Glutamatergic neuron (in vitro differentiated cells): ENCODE measurements at regions not wholly inside any gene's neighbourhood (a gene's known extent, or its start where the extent isn't known, plus 50 kb on each side); places are given as distances from the start of the nearest gene placed in this dataset.

Source experiments
- DNase-seq: peaks from one replicate; pipeline ENCODE4 v3.0.0; 2022
- H3K27ac Mint-ChIP-seq: one replicate; pipeline ENCODE4 v1.8.0; 2020; ENCODE audit warnings: mild to moderate bottlenecking, mixed read lengths, inconsistent platforms; ENCODE audit not compliant: unreplicated experiment
- H3K27me3 Mint-ChIP-seq: one replicate; pipeline ENCODE4 v1.8.0; 2020; ENCODE audit warnings: mild to moderate bottlenecking, moderate library complexity, mixed read lengths, inconsistent platforms; ENCODE audit not compliant: unreplicated experiment
- H3K36me3 Mint-ChIP-seq: one replicate; pipeline ENCODE4 v1.8.0; 2020; ENCODE audit warnings: mild to moderate bottlenecking, mixed read lengths, inconsistent platforms; ENCODE audit not compliant: unreplicated experiment
- H3K4me1 Mint-ChIP-seq: one replicate; pipeline ENCODE4 v1.8.0; 2020; ENCODE audit warnings: mild to moderate bottlenecking, low read depth, mixed read lengths, inconsistent platforms; ENCODE audit not compliant: unreplicated experiment
- H3K4me3 Mint-ChIP-seq: one replicate; pipeline ENCODE4 v1.8.0; 2020; ENCODE audit warnings: mild to moderate bottlenecking, mixed read lengths, inconsistent platforms; ENCODE audit not compliant: unreplicated experiment
- H3K9me3 Mint-ChIP-seq: one replicate; pipeline ENCODE4 v1.8.0; 2020; ENCODE audit warnings: mild to moderate bottlenecking, moderate library complexity, mixed read lengths, inconsistent platforms; ENCODE audit not compliant: unreplicated experiment
- CTCF ChIP-seq: fragments of 200-600 bp; sonication (generic); IDR thresholded peaks from one replicate; pipeline ENCODE4 v1.5.0; 2021; ENCODE audit not compliant: partially characterized antibody, unreplicated experiment

GRCh38 chr18:1965016-1965415 is 606.3 kb downstream of the METTL4 start:
- Mint-ChIP-seq H3K4me1 (no peaks in the 10 kb centered on the region), H3K27me3 (peaks cover 1% of the 10 kb centered on the region), H3K4me3 (no peak overlapping the region), H3K9me3 (no peaks in the 10 kb centered on the region), H3K27ac (no peak overlapping the region), H3K36me3 (no peaks in the 10 kb centered on the region)
- no peak for TF ChIP-seq CTCF
- DNase-seq = no peak

GRCh38 chr18:1965541-1965940 is 605.8 kb downstream of the METTL4 start:
- Mint-ChIP-seq H3K4me1 (no peaks in the 10 kb centered on the region), H3K9me3 (no peaks in the 10 kb centered on the region), H3K27ac (no peak overlapping the region), H3K4me3 (no peak overlapping the region), H3K27me3 (peaks cover 1% of the 10 kb centered on the region), H3K36me3 (no peaks in the 10 kb centered on the region)
- no peak for DNase-seq
- TF ChIP-seq CTCF = no peak

DNA sequence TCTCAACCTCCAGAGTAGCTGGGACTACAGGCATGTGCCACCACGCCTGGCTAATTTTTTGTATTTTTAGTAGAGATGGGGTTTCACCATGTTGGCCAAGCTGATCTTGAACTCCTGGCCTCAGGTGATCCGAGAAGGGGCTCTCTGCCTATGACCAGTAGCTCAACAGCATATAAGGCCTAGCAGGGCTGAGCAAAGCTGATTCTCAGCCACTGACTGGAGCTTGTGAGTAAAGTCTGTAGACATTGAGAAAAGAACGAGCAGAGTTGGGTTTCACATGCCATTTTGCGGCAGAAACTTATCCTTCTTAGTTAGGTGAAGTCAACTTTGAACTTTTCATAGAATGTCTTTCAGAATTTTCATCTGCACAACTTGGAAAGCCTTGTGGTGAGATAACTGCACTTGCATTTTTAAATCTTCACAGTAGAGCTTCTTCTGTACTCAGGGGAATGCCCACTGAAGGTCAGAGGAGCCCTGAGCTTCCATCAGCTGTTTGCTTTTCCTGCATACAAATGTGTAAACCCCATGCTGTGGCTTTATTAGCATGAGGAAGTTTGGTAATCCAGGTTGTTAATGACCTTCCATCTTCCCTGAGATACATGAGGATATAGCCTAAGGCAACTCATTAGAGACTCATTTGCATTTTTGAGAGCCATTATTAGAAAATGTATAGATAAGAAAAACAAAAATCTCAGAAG is 602.4 kb downstream of the METTL4 start:
- Mint-ChIP-seq H3K27me3 (peaks cover 1% of the 10 kb centered on the region), H3K36me3 (no peaks in the 10 kb centered on the region), H3K9me3 (no peaks in the 10 kb centered on the region), H3K4me3 (no peak overlapping the region), H3K4me1 (no peaks in the 10 kb centered on the region), H3K27ac (no peak overlapping the region)
- DNase-seq = no peak
- no peak for TF ChIP-seq CTCF

DNA sequence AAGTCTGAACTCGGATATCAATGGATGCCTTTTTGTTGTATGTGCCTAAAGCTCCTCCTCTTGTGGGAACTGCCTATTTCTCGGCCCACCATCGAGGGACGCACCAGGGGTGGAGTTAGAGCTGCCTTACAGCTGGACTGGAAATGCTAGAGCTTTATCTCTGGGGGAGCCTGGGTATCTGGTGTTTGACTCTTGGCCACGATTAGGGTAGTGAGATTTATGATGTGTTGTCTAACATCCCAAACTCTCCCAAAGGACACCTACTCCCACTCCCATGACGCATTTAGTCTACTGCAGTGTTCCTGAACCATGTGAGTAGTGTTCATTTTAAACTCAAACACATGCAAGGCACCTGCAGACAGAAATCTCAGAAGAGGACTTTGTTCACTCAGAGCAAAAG is 594.8 kb downstream of the METTL4 start:
- DNase-seq = no peak
- no peaks in the 10 kb centered on the region for H3K36me3 Mint-ChIP-seq
- no peak overlapping the region for H3K27ac Mint-ChIP-seq
- H3K27me3 Mint-ChIP-seq = no peaks in the 10 kb centered on the region
- no peaks in the 10 kb centered on the region for H3K4me1 Mint-ChIP-seq
- no peak for TF ChIP-seq CTCF
- H3K4me3 Mint-ChIP-seq = no peak overlapping the region
- no peaks in the 10 kb centered on the region for H3K9me3 Mint-ChIP-seq

GRCh38 chr18:1982056-1982455 is 589.2 kb downstream of the METTL4 start:
- DNase-seq = no peak
- Mint-ChIP-seq H3K4me1 (no peaks in the 10 kb centered on the region), H3K27me3 (no peaks in the 10 kb centered on the region), H3K9me3 (peaks cover 1% of the 10 kb centered on the region), H3K27ac (no peak overlapping the region), H3K36me3 (no peaks in the 10 kb centered on the region), H3K4me3 (no peak overlapping the region)
- TF ChIP-seq CTCF = no peak
